HL-60 (cell line): ENCODE measurements at regions not wholly inside any gene's neighbourhood (a gene's known extent, or its start where the extent isn't known, plus 50 kb on each side); places are given as distances from the start of the nearest gene placed in this dataset.

Experiments
- DNase-seq, 2 experiments: peaks; one replicate each; pipeline ENCODE4 v3.0.0-alpha.2; 2010 to 2020; ENCODE audit warnings: low read depth in 1 of 2, low spot score in 1 of 2
- H3K27ac ChIP-seq: fragments of 250-450 bp; sonication (Bioruptor Pico); replicated peaks from 2 replicates; pipeline ENCODE4 v1.5.1; 2020; ENCODE audit warnings: mild to moderate bottlenecking, moderate library complexity
- H3K27me3 ChIP-seq: fragments of 250-450 bp; sonication (Bioruptor Pico); 2 replicates; pipeline ENCODE4 v1.5.1; 2021; ENCODE audit warnings: mild to moderate bottlenecking, moderate library complexity; ENCODE audit not compliant: insufficient read depth, poor library complexity, severe bottlenecking
- H3K4me3 ChIP-seq: replicated peaks from 2 replicates; pipeline ENCODE4 v1.5.1; 2011; ENCODE audit warnings: mild to moderate bottlenecking, control low read depth, low read length; ENCODE audit not compliant: insufficient read depth
- GABPA ChIP-seq: IDR thresholded peaks from 2 replicates; pipeline ENCODE4 v1.6.1; 2012; ENCODE audit warnings: low read depth
- POLR2AphosphoS5 ChIP-seq: IDR thresholded peaks from 2 replicates; pipeline ENCODE4 v1.6.1; 2012; ENCODE audit warnings: low read depth
- SPI1 ChIP-seq: IDR thresholded peaks from 2 replicates; pipeline ENCODE4 v1.6.1; 2012; ENCODE audit warnings: low read depth, mild to moderate bottlenecking, borderline replicate concordance
- TF ChIP-seq, protein P1 (sequence below): IDR thresholded peaks from 2 replicates; pipeline ENCODE4 v1.6.1; 2012; ENCODE audit warnings: low read depth; ENCODE audit not compliant: insufficient replicate concordance
- TF ChIP-seq, protein P2 (sequence below): IDR thresholded peaks from one replicate; pipeline ENCODE4 v1.5.1; 2011; ENCODE audit warnings: low read length, control low read depth, inconsistent platforms; ENCODE audit not compliant: insufficient read depth

DNA sequence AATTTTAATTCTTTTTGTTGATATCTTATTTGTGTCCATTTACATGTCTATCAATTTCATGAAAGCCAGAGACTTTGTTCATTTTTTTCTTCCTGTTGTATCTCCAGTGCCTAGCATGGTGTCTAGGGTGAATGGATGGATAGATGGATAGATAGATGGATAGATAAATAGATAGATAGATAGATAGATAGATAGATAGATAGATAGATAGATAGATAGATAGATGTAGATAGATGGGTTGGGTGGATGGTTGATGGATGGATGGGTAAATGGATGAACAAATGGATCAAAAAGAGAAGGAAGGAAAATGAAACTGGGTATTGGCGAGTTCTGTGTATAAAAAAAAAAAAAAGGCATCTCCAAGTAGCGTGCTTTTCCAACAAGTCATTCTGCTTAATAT, 120.5 kb downstream of the FAM124B start:
- no peak for DNase-seq
- no peak overlapping the region for H3K4me3 ChIP-seq
- no peaks in the 10 kb centered on the region for H3K27me3 ChIP-seq
- H3K27ac ChIP-seq: no peak overlapping the region
- TF ChIP-seq POLR2AphosphoS5: no peak
- TF ChIP-seq, protein P1, sequence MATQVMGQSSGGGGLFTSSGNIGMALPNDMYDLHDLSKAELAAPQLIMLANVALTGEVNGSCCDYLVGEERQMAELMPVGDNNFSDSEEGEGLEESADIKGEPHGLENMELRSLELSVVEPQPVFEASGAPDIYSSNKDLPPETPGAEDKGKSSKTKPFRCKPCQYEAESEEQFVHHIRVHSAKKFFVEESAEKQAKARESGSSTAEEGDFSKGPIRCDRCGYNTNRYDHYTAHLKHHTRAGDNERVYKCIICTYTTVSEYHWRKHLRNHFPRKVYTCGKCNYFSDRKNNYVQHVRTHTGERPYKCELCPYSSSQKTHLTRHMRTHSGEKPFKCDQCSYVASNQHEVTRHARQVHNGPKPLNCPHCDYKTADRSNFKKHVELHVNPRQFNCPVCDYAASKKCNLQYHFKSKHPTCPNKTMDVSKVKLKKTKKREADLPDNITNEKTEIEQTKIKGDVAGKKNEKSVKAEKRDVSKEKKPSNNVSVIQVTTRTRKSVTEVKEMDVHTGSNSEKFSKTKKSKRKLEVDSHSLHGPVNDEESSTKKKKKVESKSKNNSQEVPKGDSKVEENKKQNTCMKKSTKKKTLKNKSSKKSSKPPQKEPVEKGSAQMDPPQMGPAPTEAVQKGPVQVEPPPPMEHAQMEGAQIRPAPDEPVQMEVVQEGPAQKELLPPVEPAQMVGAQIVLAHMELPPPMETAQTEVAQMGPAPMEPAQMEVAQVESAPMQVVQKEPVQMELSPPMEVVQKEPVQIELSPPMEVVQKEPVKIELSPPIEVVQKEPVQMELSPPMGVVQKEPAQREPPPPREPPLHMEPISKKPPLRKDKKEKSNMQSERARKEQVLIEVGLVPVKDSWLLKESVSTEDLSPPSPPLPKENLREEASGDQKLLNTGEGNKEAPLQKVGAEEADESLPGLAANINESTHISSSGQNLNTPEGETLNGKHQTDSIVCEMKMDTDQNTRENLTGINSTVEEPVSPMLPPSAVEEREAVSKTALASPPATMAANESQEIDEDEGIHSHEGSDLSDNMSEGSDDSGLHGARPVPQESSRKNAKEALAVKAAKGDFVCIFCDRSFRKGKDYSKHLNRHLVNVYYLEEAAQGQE: no peak
- TF ChIP-seq GABPA: no peak
- TF ChIP-seq, protein P2, sequence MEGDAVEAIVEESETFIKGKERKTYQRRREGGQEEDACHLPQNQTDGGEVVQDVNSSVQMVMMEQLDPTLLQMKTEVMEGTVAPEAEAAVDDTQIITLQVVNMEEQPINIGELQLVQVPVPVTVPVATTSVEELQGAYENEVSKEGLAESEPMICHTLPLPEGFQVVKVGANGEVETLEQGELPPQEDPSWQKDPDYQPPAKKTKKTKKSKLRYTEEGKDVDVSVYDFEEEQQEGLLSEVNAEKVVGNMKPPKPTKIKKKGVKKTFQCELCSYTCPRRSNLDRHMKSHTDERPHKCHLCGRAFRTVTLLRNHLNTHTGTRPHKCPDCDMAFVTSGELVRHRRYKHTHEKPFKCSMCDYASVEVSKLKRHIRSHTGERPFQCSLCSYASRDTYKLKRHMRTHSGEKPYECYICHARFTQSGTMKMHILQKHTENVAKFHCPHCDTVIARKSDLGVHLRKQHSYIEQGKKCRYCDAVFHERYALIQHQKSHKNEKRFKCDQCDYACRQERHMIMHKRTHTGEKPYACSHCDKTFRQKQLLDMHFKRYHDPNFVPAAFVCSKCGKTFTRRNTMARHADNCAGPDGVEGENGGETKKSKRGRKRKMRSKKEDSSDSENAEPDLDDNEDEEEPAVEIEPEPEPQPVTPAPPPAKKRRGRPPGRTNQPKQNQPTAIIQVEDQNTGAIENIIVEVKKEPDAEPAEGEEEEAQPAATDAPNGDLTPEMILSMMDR: no peak
- no peak for TF ChIP-seq SPI1

GRCh38 chr2:224278531-224278930, 123.4 kb downstream of the FAM124B start:
- Histone ChIP-seq H3K27me3 (peaks cover 3% of the 10 kb centered on the region), H3K27ac (no peak overlapping the region), H3K4me3 (no peak overlapping the region)
- no peak for DNase-seq
- TF ChIP-seq POLR2AphosphoS5: no peak
- TF ChIP-seq GABPA: no peak
- TF ChIP-seq, protein P1: no peak
- TF ChIP-seq, protein P2: no peak
- no peak for TF ChIP-seq SPI1

DNA sequence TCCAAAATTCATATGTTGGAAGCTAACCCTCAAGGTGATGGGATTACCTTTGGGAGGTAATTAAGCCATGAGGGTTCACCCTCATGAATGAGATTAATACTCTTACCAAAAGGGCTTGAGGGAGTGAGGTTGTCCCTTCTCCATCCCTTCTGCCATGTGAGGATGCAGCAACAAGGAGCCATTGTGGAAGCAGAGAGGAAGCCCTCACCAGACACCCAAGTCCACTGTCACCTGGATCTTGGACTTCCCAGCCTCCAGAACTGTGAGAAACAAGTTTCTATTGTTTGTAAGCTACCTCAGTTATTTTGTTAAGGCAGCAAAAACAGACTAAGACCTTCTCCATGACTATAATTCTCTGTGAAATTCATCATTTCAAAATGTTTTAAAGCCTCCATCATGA, 125.7 kb downstream of the FAM124B start:
- TF ChIP-seq SPI1 (no peak), POLR2AphosphoS5 (no peak), GABPA (no peak)
- TF ChIP-seq, protein P1: no peak
- TF ChIP-seq, protein P2: no peak
- no peak overlapping the region for H3K27ac ChIP-seq
- H3K27me3 ChIP-seq: peaks cover 3% of the 10 kb centered on the region
- H3K4me3 ChIP-seq: no peak overlapping the region
- no peak for DNase-seq
